GM21723 (cell line): ENCODE measurements at regions not wholly inside any gene's neighbourhood (a gene's known extent, or its start where the extent isn't known, plus 50 kb on each side); places are given as distances from the start of the nearest gene placed in this dataset.
"Not testable (repeated sequence)": the region's sequence is repeated elsewhere in the genome, so short reads cannot be mapped to it uniquely, and the experiment has no call there.

Source experiments
- ATAC-seq: cut with Tn5 transposase; IDR thresholded peaks from one replicate; pipeline ENCODE4 v1.9.1; 2021; ENCODE audit warnings: mild to moderate bottlenecking, moderate library complexity; ENCODE audit not compliant: unreplicated experiment

DNA sequence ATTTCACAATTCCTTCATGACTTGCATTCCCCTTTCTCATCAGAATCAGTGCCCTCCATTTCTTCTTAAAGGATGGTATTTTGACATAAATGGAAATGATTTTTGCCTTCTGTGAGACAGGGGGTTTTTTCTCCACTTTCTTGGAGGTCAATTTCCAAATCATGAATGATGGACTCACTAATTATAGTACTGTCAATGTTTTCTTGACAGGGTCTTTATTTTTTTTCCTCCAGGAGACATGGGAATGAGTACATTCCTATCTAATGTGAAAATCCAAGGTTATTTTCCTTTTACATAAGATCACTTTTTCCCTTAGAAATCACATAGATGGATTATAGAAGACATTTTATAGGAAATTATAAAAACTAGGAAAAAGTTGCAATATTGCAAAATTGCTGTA lies 141.7 kb downstream of the SPATA31A6 start:
- ATAC-seq = not testable (repeated sequence)

DNA sequence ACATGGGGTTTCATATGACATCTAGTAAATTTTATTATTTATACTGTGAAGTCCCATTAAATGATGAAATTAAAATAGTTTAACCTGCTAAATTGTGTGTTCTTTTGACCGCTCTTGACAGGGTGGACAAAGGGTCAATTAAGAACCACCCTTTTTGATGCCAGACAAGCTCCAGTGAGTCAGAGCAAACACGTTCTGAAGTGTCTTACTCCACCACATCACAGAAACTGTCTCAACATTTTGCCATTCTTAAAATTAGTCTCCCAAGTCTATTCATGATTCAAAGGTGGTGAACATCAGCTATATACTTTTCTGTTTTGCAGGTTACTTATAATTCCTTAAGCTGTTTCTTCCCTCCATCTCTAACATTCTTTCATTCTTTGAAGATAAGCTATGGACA lies 142.1 kb downstream of the SPATA31A6 start:
- not testable (repeated sequence) for ATAC-seq

DNA sequence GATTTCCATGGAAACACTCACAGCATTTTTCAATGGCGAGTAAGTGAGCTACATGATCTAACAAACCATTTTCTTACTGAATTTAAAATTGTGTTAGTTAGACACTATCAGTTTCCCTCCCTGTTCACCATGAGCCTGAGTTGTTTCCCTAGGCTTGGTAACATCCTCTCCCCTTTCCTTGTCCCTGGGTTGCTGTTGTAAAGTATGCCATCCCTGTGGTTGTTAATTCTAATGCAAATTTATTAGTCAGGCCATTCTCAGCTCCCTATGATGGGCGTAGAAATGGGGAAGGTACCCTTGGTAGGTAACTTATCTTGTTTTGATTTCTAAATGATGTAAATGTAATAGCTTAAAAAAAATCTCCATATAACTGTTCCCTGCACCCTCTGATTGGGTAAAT lies 143.0 kb downstream of the SPATA31A6 start:
- not testable (repeated sequence) for ATAC-seq

DNA sequence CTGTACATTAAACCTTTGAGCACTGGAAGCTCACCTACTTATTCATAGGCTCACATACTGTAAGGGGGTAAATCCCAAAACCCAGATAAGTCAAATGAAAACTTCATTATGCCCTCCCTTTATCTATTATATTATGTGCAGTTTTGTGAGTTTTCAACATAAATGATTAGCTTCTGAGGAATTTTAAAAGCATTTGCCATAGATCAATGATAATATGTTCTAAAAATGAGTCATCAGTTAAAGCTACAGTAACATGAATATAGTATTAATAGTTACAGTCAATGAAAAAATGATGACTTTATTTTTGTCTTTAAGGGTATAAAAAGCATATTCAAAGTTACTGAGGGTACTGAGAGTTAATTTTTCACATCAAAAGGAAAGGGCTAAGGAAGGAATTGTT lies 151.9 kb downstream of the SPATA31A6 start:
- ATAC-seq = not testable (repeated sequence)

DNA sequence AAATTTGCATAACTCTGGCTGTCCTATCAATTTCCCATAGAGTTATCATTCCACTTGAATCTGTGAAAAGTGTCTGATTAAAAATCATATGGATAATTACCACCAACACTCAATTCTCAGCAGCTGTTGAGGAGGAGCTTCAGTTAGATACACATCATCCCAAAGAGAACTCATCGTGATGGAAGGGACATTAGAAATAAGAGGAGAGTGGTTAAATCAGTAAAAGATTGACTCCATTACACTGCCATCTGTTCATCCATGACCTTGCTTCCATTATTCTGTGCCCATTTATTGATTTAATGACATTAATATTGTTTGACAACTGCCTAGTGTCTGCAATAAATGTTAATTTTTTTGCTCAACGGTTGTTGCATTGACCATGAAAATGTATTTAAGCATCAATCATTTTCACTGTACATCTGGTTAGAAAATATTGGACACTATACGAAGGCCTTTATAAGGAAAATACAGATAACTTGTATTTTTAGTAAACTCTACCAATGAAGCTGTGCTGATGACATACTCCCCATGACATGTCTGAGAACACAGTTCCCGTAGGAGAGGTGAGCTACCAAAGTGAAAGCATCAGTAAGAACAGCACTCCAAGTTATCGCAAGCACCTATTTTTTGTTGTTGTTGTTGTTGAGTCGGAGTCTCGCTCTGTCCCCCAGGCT lies 152.7 kb downstream of the SPATA31A6 start:
- ATAC-seq = not testable (repeated sequence)

DNA sequence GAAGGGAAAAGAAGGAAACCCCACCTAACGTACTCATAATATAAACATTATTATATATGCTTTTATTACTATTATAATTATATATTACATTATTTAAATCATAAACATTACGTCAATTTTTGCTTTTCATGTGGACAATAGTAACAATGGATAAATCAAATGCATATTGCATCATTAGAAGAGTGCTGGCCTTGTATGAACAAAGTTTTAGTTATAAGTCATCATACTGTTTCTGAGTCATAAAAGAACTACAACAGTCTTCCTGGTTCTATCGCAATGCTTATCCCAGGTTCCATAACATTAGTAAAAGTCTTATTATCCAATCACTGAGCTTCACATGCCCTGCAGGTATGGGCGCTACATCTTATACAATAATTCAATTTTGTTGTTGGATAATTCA lies 154.8 kb downstream of the SPATA31A6 start:
- ATAC-seq = not testable (repeated sequence)

DNA sequence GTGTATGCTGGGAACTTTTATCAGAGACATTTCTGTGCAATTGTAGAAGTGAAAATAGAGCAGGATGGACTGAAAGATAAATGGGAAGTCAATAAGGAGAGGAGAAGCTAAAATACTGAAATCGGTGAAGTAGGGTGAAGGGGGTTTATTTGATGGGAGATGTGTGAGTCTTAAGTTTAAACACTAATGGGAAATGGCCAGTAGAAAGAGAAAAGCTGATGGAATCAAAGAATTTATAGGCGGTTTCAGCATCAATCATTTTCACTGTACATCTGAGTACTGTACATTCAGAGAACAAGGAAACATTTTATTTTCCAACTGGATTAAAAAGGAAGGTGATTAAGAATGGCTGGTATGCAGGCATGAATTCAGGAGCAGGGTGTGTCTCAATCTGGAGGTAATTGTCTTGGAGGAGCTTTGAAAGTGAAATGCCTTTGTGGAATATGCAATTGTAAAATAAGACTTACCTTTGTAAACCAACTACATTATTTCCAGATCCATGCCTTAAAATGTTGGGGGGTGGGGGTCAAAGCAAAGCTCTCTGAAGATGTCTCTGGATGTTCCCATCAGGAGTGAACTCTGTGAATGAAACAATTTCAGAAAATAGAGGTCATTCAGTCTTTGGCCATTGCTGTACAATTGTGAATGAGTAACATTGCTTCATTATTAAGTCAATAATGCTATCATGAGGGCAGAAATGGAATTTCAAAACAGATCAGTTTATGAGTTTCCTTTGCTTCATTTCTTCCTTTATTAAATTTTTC lies 156.4 kb downstream of the SPATA31A6 start:
- ATAC-seq = not testable (repeated sequence)

DNA sequence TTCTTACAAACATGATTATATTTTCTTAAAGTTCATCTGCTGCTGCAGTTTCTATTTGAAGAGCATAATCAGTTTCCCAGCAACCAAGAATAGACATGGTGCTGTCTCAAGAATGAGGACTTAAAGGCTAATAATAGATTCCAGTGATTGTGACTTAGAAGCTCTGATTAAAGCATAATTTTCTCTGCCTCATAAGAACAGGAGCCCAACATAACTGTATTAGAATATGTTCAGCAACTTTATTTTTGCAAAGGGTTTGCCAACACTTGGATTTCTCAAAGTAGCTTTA lies 156.9 kb downstream of the SPATA31A6 start:
- not testable (repeated sequence) for ATAC-seq

DNA sequence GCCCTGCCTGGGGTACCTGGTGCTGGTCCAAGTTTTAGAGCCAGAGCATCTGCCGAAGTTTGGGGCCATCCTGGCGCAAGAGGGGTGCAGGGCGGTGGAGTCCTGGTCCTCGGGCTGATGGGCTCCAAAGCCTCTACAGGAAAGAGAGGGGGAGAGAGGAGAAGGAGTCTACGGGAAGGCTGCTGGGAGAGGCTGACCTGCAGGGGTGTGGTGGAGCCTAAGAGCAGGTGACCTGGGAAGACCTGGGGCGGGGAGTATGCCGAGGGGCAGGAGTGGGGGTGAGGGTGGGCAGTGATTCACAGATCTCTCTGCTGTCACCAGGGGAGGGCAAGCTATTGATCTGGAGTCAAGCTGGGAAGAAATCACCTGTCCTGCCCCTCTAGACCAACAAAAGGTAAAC lies 158.4 kb downstream of the SPATA31A6 start:
- ATAC-seq = not testable (repeated sequence)

DNA sequence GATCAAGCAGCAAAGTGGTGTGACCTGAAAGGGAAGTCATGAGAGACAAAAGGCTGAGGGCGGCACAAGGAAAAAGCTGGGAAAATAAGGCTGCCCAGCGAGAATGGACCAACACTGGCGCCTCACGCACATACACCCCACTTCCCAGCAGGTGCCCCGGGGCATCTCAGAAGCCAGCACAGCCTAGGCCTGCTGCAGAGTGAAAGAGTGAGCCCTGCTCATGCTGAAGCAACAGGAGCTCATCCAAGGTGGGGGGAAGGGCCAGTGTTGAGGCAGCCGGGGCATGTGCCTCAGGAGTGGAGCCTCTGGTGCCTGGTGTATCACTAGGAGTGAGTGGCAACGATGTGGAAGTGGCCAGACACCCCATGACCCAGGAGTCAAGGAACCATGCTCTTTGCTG lies 158.8 kb downstream of the SPATA31A6 start:
- ATAC-seq = not testable (repeated sequence)

DNA sequence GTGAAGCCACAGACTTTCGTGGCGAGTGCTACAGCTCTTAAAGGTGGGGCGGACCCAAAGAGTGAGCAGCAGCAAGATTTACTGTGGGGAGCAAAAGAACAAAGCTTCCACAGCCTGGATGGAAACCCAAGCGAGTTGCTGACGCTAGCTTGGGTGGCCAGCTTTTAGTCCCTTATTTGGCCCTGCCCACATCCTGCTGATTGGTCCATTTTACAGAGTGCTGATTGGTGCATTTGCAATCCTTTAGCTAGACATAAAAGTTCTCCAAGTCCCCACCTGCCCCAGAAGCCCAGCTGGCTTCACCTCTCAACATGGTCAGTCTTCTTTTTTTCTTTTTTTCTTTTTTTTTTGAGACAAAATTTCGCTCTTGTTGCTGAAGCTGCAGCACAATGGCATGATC lies 161.0 kb downstream of the SPATA31A6 start:
- ATAC-seq = not testable (repeated sequence)

DNA sequence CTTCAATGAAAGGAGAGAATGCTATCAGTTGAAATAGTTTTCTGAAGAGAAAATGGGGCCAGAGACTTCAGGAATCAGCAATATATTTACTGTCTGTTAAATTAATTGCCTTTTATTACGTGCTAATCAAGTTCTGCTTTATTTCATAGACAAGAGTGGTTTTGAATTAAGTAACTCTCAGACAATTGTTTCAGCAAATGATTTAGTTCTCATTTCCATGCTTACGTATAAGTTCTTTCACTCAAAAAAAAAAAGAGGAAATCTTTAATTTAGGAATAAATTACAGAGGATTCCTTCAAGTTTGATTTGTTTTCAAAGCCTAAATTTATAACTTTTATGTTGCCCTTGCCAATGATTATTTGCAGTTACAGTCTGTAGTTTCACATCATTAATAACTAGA lies 163.5 kb downstream of the SPATA31A6 start:
- ATAC-seq = not testable (repeated sequence)

DNA sequence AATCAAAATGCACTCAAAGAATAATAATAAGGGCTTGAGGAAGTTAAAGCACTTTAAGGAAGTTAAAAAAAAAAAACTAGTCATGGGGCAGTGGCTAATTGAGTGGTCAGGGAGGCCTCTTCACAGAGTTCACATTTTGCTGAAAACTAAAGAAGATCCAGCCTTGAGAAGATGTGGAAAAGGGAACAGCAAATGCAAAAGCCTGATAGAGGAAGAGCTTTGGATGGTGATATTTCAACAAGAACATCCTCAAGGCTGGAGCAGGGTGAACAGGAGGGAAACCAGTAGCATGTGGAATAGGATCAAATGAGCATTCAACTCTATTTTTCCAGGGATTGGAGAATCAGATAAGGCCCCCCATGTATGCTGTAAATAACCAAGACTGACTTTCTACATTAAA lies 165.7 kb downstream of the SPATA31A6 start:
- not testable (repeated sequence) for ATAC-seq

DNA sequence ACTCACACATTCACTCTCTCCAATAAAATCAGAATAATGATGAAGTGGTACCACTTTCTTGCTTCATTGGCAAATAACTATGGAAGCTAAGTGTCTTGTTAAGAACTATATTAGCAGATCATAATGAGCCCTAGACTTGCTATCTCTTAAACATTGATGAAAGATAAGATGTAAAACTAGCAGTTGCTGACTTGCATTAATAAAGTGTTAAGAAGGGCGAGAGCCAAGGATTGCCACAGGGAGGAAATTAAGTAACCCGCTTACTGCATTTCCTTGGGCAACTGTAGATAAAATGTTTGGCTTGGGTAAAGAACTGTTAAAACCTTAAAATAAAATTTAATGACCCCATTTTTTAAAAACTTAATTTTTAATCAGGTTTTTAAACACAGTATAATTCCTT lies 167.0 kb downstream of the SPATA31A6 start:
- ATAC-seq = not testable (repeated sequence)

DNA sequence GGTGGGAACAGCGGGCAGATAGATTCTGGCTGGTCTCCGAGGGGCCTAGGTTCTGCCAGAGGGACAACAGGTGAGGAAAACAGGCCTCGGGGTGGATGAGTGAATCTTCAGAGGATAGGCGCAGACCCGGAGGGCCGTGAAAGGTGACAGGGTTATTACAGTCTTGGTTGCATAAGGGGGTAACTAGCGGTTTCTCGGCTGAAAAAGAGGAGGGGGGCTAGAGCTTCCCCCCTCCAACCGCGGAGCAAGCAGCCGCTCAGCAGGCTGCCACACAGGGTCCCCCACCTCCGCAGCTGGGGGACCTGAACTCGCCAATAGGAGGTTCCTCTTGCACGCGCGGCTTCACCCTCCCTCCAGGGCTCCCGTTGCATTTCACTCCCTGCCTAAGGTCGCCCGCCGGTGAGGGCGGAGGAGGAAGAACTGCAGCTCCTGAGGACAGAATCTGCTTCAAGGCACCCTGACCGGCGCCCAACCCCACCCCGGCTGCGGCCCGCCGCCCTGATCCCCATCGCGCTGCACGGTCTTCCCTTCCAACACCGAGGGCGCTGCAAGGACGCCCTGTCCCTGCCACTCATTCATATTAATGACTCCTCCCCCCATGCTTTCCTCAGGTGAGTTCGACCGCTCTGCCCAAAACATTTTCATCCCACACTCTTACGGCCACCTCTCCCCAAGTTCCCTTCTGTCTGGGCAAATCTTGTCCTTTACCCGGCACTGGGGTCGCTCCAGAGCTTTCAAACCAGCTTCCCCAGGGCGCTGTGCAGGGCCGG lies 174.3 kb downstream of the SPATA31A6 start:
- ATAC-seq = not testable (repeated sequence)

DNA sequence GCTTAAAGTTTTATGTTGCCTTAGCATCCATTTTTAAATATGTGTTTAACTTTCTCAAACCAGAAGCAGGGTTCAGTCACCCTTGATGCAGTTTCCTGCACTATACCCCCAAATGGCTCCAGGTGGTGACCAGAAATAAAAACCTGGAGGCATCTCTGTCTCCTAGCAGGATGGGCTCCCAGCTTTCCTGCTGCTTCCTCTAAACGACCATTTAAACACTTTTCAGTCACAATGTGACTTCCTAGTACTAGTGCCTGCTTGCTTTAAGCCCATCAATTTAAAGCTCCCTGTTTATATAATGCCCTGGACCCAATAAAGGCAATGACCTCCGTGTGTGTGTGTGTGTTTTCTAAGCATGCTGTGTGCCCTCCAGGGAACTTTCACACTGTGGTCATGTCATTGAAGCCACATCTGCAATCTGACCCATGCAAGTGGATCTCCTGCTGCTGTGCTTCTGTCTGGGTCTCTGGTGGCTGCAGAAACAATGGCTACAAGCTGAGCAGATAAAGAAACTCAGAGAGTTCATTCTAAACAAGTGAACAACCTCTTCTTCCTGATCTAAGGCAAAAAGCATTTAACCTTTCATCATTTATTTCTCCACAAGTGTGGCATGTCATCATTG lies 175.3 kb downstream of the SPATA31A6 start:
- ATAC-seq = not testable (repeated sequence)

DNA sequence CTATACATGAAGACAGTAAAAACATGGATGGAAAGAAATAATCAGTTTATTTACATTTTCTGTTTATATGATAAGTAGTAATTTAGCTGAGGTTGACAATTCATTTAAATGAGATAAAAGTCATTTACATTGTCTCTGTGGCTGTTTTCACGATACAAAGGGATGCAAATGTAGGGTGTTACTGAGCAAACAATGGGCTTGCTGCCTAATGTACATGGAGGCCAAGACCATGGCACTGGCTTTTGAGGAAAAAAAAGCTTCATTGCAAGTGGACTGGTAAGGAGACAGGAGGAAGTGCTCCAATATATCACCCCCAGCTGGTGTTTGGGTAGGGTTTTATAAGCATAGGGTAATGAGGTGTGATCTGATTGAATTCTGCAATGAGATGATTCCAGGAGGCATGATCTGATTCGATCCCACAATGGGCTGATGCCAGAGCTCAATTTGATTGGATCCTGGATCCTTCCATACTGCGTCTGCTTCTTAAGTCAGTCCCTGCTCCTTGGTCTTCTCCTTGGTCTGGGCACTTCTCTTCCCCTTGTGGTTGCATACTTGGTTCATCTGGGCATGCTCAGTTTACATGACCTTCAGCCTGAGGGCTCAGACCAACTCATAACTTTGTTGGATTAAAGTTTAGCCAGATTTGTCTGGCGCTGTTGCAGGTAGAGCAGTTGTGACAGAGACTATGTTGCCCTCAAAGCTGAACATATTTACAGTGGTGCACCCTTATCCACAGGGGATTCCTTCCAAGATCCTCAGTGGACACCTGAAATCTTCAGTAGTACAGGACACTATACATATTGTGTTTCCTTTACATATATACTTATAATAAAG lies 181.2 kb downstream of the SPATA31A6 start:
- ATAC-seq = peak; percentile 4

DNA sequence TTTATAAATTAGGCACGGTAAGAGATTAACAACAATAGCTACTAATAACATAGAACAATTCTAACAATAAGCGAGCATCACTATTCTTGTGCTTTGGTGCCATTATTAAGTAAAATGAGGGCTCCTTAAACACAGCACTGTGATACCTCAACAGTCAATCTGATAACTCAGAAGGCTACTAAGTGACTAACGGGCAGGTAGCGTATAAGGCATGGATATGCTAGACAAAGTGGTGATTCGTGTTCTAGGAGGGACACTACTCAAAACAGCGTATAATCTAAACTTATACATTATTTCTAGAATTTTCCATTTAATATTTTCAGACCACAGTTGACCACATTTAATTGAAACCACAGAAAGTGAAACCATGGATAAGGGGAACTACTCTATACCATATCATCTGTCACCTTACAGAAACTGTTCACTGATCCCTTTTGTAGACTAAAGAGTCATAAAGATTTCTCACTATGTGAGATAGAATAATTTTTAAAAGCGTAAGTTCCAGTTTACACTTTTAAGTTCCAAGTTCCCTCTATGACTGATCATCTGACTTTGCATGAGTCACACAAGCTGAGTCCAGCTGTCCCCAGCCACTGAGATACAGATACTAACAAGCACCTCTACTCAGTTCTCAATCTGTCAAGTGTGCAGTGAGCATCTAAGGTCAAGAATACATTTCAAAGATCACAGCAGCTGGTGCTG lies 181.9 kb downstream of the SPATA31A6 start:
- ATAC-seq = peak; percentile 98

DNA sequence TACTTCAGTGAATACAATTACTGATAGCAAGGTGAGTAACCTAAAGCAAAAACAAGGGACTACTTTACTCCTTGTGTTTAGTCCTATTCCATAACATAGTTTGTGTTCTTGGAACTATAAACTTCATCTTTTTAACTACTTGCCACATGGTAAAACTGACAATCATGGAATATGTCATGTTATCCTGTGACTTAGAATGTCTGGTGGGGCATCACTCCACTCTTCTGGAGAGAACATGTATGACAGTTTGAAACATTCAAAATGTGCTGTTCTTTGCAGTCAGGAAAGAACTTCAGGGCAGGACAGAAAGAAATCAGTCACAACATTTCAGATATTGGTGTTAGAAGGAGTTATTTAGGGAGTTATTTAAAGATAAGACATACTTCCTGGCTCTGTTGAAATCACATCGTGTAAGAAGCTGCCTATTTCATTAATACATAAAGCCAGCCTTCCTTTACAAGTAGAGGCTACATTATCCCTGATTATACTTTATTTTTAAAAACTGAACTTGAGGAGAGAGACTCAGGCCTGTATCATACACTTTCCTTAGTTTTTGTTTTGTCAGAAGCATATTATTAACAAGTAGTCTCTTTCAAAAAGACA lies 184.9 kb downstream of the SPATA31A6 start:
- not testable (repeated sequence) for ATAC-seq
